Renal pelvis (tissue), 1 donor: ENCODE measurements at regions not wholly inside any gene's neighbourhood (a gene's known extent, or its start where the extent isn't known, plus 50 kb on each side); places are given as distances from the start of the nearest gene placed in this dataset.
"Not testable (repeated sequence)": the region's sequence is repeated elsewhere in the genome, so short reads cannot be mapped to it uniquely, and the experiment has no call there.

ENCODE experiments used
- DNase-seq: peaks from one replicate; pipeline ENCODE4 v3.0.0-alpha.2; 2013

DNA sequence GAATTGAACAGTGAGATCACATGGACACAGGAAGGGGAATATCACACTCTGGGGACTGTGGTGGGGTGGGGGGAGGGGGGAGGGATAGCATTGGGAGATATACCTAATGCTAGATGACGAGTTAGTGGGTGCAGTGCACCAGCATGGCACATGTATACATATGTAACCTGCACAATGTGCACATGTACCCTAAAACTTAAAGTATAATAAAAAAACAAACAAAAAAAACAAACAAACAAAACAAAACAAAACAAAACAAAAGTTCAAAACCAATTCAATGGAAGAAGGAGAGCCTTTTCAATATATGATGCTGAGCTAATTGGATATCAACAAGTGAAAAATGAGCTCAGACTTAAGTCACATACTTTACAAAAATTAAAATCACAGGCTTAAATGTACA, 592.8 kb downstream of the CBLN4 start:
- DNase-seq, result not testable (repeated sequence)

DNA sequence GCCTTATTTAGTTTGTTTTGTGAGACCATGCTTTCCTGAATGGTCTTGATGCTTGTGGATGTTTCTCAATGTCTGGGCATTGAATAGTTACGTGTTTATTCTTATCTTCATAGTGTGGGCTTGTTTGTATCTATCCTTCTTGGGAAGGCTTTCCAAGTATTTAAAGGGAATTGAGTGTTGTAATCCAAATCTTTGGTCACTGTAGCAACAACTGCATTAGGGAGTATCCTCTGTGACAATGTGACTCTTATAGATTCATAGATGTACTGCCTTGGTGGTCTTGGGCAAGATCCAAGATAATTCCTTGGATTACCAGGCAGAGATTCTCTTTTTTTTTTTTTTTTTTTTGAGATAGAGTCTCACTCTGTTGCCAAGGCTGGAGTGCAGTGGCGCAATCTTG, 598.4 kb downstream of the CBLN4 start:
- DNase-seq, result no peak

DNA sequence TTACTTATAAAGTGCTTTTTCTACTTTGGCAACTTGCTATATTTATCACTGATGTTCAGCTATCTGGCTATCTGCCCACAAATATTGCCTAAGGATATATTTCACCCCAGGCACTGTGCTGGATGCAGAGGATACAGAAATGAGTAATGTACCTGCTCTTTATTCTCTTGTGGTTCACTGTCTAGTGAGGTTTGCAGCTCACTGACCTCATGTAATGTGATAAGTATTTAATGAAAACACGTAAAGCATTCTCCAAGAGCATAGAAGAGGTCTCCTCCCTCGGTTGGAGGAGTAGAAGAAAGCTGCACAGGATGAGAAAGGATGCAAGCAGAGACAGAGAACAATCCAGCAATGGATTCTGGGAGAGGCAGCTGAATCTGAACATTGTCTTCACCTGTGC, 610.7 kb downstream of the CBLN4 start:
- no peak for DNase-seq

DNA sequence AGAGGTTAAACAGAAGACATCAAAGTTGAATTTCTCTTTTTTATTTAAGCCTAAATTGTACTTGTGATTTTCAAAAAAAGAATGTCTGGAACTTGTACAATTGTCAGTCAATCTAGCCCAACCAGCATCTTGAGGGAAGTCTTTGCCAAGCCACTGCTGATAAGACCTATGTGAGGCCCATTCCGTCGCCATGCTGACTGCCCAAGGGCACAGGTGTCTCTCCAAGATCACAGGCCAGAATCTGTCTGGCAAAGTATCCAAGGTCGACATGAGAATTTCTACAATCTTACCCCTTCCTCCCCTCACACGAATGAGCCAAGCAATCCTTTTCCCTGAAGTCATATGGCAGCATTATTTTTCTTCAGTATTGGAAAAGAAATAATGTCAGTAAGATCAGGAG, 614.5 kb downstream of the CBLN4 start:
- no peak for DNase-seq

DNA sequence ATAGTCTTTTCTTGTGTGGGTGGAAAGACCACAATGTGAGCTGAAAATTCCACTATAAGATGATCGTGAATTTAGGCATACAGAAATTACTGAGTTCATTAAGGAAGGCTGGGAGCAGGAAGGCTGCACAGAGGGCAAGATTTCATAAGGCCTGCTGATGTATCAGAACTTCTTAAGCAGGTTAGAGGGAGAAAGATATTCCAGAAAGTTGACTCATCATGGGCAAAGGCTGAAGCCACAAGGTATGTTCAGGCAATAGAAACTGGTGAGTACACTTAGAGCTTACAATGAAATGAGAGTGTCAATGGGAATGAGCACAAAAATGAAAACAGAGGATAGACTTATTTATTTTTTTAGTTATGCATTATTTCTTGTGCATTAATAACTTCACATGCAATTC, 618.6 kb downstream of the CBLN4 start:
- no peak for DNase-seq

DNA sequence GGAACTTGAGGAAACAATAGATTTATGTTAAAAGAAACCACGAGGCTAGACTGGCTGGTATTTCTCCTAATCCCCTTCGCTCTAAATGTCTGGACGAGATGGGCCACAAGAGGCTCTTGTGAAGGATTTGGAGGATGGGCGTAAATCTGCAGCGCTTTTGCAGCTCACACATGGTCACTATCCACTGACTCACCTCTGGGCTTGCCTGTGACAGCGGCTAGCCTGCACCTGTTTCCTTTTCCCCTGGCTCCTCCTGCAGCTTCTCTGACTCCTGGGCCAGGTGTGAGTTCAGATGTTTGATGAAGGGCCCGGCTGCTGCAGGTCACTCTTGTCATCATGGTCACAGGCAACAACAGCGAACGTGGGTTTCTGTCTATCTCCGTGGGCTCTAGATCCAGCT, 629.4 kb downstream of the CBLN4 start:
- DNase-seq, result no peak

DNA sequence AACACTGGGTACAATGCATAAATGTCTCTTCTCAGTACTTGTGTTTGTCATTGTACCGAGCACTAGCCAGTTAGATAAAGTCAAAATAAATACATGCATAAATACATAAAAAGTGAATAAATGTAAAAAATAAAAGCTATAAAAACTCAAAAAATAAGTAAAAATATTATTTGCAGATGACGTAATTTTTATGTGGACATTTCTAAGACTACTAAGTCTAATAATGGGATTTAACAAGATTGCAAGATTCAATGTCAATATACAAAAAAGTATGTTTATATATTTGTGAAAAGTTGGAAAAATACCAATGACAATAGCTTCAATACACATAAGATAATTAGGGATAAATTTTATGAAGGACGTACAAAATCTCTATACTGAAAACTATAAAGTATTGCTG, 639.6 kb downstream of the CBLN4 start:
- DNase-seq, result no peak

DNA sequence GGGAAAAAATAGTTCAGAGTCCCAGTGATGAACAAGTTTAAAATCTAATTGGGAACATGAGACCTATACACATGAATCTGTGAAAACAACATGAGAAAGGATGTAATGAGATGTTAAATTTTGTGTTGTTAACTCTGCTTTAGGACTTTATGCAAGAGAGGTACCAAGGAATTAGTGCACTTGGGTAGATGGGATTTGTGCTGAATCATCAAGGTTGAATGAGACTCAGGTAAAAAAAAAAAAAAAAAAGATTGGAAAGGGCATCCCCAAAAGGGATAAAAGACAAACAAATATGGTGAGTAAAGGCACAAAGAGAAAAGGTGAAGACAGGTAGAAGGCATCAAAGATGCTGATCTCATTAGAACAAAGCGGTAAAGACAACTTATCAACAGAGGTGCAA, 644.4 kb downstream of the CBLN4 start:
- no peak for DNase-seq

DNA sequence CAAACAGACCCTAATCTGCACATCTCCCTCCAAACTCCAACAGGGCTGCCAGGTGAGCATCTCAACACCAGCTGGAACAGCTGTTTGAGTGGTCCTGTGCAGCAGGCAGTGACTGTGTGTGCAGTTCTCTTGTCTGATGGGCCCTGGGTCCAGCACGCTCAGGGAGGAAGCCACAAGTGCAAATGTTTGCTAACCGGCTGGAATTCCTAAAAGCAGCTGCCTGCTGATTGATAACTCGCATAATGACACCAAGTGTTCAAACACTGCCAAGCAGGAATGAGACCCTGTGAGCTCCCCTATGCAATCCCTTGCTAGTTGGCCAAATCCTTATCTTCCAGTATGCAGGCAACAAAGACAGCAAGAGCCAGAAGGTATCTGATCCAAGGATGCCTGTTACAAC, 650.6 kb downstream of the CBLN4 start:
- no peak for DNase-seq

DNA sequence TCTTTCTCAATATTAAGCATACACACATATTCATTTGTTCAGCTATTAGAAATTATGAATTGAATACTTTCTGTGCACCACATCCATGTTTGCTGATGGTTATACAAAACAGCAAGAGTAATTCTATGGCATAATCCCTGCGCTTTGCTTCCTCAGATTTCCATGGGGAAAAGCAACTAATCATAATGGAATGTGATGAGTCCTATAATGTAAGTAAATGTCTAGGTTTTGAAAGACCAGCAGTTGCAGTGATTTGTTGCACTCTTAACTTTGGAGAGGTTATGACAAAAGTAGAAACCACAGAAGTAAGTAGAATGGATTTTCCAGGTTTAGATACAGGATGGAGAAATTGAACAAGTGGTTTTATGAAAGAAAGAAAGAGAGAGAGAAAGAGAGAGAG, 652.1 kb downstream of the CBLN4 start:
- no peak for DNase-seq

DNA sequence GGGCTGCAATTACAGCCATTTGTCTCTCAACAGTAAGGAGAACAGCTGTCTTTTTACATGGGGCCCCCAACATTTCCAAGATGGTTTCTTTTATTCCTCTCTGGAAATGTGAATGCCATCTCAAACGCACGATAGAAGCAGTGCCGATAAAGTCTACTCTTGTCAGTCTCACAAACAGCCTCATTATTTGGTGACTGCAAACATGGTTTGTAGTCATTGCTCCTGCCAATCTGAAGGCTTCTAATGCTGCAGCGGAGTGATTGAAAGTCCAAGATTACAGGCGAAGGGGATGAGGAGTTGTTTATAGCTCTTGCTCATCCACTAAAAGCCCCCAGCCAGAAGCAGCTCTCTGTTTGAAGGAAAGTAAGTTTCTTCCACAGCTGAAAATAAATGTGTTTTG, 657.1 kb downstream of the CBLN4 start:
- DNase-seq, result no peak

DNA sequence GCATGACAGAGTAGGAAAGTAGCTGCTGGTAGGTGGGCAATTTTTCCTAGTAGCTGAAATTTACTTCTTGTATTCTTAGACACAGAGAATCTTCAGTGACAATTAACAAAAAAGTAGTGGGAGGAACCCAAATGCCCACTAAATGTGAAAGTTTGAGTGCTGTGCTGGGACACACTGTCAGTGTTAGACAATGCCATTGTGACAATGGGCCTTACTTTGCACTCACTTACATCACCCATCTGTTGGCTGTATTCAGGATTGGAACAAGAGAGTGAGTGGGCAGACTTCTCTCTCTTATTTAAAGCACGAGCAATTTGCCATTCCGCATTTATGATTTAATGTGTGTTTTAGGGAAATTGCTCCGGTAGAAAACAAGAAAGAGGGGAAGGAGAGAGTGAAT, 662.5 kb downstream of the CBLN4 start:
- DNase-seq, result no peak

DNA sequence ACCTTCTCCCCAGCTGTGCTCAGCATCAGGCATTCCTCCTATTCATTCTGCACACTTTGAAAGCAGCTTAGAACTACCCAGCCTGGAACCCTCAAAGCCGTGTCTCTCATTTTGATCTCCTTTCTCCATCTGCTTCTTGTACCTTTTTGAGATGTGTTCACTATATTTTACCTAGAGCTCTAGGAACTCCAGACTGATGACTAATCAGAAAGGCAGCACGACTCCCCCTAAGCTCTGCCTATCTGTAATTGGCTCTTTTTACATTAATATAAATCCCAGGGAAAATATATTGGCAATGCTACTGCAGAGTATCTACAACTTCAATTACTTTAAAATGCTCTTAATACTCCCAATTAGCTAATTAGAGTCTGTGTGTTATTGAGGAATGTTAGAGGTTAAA, 671.5 kb downstream of the CBLN4 start:
- DNase-seq, result no peak

DNA sequence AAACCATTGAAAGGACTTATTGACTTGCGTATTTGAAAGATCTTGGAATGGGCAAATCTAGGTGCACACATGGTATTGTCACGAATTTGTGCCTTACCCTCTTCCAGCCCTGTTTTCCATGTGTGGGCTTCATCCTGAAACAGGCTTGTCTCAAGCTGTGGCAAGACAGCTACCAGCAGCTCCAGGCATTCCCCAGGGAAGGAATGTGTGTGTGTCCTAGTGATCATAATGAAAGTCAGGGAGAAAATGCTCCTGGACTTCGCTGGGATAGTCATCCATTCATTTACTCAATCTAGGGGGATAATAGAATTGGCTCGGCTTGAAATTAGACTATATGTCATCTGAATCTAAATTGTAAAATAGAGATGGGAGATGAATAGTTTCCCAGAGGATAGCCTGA, 676.2 kb downstream of the CBLN4 start:
- DNase-seq, result no peak

DNA sequence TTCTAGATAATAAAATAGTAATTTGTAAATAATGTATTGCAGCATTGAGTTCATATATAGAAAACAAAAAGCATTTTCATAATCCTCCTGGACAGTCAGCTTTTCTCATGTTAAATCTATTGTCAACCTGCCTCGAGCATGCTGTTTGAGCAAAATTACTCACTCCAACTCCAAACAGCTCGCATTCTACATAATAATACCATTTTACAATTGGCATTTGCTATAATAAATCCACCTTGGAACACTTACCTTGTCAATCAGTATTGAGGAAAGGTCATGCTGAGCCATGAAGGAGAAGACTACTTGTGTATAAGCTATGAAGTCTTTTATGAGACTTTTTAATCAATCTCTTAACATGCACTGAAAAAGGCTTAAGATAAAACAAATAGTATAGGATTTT, 682.6 kb downstream of the CBLN4 start:
- no peak for DNase-seq

DNA sequence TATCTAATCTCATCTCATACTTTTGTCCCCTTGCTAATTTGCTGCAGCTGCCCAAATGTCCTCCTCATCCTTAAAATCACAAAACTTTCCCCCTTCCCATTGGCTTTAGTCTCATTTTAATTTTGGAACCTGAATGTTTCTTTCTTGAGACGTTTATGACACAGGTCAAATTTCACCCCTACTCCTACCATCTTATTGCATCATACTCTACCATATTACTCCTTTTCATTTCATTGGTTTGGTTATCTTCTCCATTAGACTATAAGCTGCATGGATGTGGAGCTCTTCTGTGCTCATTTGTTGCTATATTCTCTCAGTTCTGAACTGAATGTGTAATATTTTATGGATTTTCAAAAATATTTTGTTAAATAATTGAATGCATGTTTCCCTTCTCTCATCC, 688.6 kb downstream of the CBLN4 start:
- DNase-seq, result no peak

DNA sequence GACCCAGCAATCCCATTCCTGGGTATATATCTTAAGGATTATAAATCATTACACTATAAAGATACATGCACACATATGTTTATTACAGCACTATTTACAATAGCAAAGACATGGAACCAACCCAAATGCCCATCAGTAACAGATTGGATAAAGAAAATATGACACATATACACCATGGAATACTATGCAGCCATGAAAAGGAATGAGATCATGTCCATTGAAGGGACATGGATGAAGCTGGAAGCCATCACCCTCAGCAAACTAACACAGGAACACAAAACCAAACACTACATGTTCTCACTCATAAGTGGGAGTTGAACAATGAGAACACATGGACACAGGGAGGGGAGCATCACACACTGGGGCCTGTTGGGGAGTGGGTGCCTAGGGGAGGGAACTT, 694.5 kb downstream of the CBLN4 start:
- not testable (repeated sequence) for DNase-seq

DNA sequence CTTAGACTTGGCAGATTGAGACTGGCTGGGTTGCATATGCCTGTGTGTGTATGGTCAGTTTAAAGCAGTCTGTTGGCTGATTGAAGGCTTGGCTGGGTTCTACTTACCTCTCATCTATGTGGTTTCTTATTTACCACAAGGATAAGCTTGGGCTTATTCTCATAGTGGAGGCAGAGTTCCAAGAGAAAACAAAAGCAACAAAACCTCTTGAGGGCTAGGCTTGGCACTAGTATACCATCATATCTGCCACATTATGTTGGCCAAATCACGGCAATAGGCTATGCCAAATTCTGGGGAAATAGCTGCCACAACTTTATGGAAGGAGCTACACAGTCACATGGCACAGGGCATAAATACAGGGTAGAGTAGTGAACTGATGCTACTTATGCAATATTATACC, 714.1 kb downstream of the CBLN4 start:
- no peak for DNase-seq

DNA sequence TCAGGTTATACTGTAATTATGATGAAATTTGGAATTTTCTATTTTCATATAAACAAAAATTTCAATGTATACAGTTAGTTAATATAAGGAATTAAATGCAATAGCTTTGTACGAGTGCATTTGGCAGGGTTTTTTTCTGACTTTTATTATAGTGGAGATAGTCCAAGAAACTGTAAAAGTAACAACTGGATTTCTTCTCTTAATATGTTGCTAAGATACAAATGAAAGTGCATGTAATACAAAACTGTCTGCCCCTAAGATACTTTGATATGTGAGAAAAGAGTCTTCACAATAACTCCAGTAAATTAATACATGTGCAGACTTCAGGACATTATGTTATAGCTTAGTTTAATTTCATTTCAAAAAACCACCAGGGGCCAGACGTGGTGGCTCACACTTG, 721.4 kb downstream of the CBLN4 start:
- DNase-seq, result peak; percentile 30

DNA sequence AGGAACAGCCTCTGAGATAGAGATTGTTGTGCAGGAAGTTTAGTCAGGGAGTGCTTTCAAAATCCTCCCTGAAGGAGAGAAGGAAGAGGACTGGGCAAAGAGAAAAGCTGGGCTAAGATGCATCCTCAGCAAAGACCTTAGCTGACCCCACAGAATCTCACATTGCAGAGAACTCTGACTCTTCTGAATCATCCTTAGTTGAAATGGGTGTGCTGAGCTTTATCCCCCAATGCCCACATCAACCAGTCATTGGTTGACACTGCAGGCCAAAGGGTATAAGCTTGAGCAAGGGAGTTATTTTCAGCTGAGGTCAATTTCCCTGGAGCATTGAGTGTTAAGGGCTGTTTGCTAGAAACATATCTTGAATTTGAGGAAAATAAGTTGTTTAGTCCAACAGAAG, 732.2 kb downstream of the CBLN4 start:
- DNase-seq, result no peak

DNA sequence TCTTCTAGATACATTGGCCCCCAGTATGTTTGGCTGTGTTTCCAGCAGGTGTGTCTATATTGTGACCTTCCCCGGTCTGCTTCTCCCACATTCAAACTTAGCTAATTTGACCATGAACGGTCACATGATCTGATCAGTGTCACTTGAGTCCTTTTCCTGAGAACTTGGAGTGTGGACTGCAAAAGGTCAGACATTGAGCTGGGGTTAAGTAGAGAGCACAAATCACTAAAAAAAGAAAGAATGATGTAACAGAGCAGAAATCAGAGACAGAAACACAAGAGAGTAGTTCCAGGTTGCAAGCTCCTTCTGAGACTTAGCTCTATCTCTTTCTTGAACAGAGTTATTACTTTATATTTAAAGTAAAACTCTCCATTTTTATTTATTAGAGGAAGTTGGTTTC, 733.9 kb downstream of the CBLN4 start:
- no peak for DNase-seq

DNA sequence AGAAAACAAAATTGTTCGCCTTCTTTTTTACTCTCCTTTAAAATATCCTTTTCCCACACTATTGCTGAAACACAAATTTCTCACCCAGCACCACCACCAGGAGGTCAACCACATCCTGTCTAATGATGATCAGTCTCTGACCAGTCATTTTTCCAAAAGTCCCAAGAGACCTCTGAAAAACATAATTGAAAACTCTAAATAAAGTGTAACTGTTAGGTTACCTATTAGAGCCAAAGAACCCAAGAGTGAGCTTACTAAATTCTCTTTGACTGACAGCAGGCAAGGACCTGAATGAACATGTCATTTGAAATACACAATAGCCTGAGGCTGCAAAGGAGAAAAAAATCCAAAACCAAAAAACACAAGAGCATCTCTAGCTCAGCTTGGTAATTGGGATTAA, 735.4 kb downstream of the CBLN4 start:
- DNase-seq, result no peak

DNA sequence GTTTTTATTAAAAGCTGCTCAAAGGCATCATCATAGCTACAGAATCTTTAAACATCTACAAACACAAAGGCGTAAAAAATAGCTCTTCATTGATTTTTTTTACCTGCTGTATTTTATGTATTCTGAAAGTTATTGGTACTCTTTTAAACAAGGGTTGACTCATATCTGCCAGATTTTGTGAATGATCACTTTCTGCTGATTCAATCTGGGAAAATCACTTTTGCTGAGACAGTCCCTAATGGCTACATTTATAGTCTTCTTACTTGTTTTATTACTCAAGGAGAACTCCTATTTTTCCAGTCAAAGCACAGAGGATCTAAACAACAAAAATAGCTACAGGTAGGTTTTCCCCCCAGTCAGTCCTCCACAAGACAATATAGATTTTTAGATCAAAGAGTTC, 739.0 kb downstream of the CBLN4 start:
- no peak for DNase-seq

DNA sequence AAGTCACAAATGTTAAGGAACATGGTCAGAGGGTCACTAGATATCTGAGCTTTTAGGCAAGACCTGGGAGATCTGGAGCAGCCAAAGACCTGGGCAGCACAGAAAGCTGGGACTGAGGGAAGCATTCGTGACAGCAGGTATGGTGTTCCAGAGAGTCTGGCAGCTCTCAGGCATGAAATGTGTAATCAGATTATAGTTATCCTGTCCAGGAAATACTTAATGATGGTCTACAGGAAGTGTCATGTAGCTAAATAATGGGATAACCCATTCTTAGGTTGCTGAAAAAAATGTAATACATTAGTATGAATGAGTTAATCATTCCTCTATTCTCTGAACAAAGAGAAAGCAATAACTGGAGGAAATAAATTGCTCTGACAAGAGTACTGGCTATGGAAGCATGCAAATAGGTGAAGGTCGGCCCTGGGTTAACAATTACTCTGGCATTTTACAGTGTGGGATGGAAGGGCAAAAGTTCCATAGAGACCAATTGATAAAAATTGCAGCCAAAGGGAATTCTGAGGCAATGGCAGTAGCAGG, 740.5 kb downstream of the CBLN4 start:
- DNase-seq, result no peak

DNA sequence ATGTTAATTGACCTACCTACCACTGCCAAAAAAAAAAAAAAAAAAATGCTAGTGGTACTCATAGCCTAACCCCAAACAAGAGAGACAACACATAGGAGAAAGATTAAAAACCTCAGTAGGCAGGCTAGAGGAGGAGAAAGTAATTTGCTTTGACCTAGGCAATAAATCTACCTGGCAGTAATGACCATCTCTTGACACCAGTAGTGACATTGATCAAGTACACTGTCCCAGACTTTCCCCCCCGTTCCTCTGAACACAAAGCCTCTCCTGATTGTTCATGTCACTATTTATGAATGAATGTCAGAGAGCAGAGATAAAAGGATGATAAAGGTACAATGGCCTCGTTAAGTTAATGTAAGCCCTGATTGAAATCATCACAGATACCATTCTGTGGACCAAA, 746.8 kb downstream of the CBLN4 start:
- peak; percentile 21 for DNase-seq
